Choroid plexus epithelial cell (primary cell): ENCODE measurements at regions not wholly inside any gene's neighbourhood (a gene's known extent, or its start where the extent isn't known, plus 50 kb on each side); places are given as distances from the start of the nearest gene placed in this dataset.

Experiments used
- DNase-seq: peaks from one replicate; pipeline ENCODE4 v3.0.0-alpha.2; 2010; ENCODE audit warnings: low read depth
- H3K4me3 ChIP-seq: 2 replicates; pipeline ENCODE4 v1.5.1; 2011; ENCODE audit warnings: low read depth, mild to moderate bottlenecking, control low read depth, low read length, moderate library complexity
- TF ChIP-seq, protein P1 (sequence below): conservative IDR thresholded peaks from 2 replicates; pipeline ENCODE4 v1.5.1; 2011; ENCODE audit warnings: low read depth, mild to moderate bottlenecking, control low read depth, inconsistent platforms, low read length, moderate library complexity

DNA sequence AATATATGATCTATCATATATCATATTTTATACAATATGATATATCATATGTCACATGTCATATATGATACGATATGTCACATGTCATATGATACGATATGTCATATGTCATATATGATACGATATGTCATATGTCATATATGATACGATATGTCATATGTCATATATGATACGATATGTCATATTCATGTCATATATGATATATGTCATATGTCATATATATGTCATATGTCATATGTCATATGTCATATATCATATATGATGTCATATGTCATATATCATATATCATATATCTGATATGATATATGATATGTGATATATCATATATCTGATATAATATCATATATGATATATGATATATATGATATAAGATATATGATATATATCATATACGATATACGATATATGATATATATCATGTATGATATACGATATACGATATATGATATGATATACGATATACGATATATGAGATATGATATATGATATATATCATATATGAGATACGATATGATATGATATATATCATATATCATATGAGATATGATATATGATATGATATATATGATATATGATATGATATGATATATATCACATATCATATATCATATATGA, 122.3 kb upstream of the USP9X start:
- TF ChIP-seq, protein P1, sequence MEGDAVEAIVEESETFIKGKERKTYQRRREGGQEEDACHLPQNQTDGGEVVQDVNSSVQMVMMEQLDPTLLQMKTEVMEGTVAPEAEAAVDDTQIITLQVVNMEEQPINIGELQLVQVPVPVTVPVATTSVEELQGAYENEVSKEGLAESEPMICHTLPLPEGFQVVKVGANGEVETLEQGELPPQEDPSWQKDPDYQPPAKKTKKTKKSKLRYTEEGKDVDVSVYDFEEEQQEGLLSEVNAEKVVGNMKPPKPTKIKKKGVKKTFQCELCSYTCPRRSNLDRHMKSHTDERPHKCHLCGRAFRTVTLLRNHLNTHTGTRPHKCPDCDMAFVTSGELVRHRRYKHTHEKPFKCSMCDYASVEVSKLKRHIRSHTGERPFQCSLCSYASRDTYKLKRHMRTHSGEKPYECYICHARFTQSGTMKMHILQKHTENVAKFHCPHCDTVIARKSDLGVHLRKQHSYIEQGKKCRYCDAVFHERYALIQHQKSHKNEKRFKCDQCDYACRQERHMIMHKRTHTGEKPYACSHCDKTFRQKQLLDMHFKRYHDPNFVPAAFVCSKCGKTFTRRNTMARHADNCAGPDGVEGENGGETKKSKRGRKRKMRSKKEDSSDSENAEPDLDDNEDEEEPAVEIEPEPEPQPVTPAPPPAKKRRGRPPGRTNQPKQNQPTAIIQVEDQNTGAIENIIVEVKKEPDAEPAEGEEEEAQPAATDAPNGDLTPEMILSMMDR = no peak

DNA sequence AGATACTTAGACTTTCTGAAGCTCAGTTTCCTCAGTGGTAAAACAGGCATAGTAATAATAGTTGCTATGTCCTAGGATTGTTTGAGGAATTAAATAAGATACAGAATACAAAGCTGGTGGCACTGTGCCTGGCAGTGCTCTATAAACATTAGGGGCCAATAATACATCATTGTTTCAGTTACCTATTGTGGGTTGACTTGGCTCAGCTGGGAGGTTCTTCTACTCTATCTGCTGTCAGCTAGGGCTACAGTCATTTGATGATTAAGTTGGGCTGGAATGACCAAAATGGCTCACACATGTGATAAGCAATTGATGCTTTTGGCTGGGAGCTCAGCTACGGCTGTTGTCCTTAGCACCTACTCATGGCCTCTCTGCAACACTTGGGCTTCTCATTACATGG, 121.2 kb upstream of the USP9X start:
- H3K4me3 ChIP-seq = no peak overlapping the region
- TF ChIP-seq, protein P1 = no peak
- DNase-seq = no peak

More for the DNA sequence above, 122.3 kb upstream of the USP9X start:
- DNase-seq = no peak
- H3K4me3 ChIP-seq = no peak overlapping the region

DNA sequence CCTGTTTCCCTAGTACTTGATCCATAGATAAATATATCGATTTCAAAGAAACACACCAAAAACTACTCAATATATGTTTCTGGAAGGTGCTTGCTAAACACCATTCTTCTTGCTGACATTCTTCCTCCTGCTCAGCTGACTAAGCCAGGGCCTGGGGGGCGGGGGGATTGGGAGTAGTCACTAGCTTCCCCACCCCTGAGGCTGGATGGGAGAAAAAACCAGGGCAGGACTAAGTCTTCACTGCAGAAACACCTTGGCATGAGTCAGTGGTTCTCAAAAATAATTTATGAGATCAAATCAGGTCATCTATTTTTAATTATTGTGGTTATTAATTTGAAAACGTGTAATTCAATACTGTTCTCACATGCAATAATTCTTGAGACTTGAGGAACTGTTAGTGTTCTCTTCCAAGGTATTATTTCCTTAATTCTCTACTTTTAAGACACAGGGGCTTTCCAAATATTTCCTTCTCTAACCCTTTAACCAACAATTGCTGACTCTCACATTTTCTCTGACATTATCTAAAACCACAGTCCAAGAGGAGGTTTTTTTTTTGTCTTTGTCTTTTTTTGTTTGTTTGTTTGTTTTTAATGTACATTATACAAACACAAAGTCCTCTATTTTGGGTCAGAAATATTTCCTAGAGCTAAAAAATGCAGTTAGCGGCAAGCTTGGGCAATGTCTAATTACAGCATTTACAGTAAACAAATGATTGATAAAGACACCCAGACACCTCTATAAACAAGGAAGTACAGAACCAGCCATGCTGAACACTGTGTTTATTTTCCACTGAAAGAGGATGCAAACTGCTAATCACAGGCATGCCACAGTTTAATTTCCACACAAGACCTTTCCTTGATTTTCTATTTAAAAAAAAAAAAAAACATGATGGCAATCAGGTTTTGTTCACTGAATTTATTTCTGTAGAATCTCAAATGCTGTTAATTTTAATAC, 120.3 kb upstream of the USP9X start:
- DNase-seq = peak; percentile 13
- H3K4me3 ChIP-seq = no peak overlapping the region
- TF ChIP-seq, protein P1 = no peak

DNA sequence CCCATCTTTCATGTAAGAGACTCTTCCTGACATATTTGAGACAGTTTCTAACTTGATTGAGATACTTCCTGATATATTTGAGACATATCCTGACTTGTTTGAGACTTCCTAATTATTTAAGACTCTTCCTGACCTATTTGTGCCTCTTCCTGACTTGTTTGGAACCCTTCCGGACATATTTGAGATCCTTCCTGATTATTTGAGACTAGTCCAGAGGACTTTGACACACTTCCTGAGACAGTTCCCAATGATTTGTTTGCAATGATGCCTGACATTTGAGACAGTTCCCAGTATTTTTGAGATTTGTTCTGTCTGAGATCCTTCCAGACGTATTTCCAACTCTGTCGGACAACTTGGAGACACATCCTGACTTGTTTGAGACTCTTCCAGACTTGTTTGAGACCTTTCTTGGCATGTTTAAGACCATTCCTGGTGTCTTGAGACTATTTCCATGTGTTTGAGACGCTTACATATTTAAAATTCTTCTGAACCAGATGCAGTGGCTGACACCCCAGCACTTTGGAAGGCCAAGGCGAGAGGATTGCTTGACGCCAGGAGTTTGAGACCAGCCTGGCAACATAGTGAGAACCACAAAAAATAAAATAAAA, 118.9 kb upstream of the USP9X start:
- H3K4me3 ChIP-seq = no peak overlapping the region
- DNase-seq = no peak
- TF ChIP-seq, protein P1 = no peak

DNA sequence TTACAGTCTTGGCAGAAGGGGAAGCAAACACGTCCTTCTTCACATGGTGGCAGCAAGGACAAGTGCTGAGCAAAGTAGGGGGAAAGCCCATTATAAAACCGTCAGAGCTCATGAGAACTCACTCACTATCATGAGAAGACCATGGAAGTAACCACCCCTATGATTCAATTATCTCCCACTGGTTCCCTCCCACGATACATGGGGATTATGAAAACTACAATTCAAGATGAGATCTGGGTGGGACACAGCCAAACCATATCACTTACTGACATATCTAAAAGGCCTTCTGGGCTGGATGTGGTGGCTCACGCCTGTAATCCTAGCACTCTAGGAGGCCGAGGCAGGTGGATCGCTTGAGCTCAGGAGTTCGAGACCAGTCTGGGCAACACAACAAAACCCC, 117.1 kb upstream of the USP9X start:
- DNase-seq = no peak
- H3K4me3 ChIP-seq = no peak overlapping the region
- TF ChIP-seq, protein P1 = no peak

DNA sequence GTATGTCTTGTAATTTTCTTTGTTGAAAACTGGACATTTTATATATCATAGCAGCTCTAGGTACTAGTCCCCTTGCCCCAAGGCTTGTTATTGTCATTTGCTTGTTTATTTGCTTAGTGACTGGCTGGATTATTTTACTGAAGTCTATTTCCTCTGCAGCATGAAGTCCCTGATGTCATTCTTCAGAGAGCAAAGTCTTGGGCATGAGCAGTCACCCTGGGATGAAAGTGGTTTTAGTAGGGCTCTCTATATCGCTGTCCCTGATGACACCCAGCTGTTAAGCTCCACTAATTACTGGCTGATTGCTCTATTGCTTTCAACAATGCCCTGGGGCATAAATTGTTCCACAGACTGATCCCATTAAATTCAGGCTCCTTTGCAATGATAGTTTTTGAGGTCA, 113.5 kb upstream of the USP9X start:
- TF ChIP-seq, protein P1 = no peak
- H3K4me3 ChIP-seq = no peak overlapping the region
- DNase-seq = no peak
